VCaP (cell line): ENCODE measurements at regions not wholly inside any gene's neighbourhood (a gene's known extent, or its start where the extent isn't known, plus 50 kb on each side); places are given as distances from the start of the nearest gene placed in this dataset.

Experiments used
- H3K27ac ChIP-seq: fragments of 450-650 bp; 2 replicates; pipeline ENCODE4 v1.5.1; 2017
- TF ChIP-seq, protein P1 (sequence below): fragments of 450-650 bp; conservative IDR thresholded peaks from 2 replicates; pipeline ENCODE4 v1.5.1; 2017; ENCODE audit warnings: mild to moderate bottlenecking, moderate library complexity

DNA sequence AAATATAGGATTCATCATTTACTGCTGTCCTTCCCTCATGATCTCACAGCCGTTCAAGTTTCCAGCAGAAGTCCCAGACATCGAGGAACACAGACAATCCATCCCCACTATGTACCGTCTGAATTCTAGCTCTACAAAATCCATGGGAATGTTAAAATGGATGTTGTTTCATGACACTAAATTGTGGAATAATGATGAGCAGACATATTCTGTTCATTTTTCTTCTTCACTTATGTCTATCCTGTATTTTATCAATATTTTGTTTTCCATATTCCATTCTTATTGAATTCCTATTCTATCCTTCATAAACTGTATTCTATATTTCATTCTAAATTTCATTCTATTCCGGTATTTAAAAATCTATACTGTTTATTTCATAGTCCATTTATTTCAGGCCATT is 71.8 kb downstream of the NUDT10 start:
- TF ChIP-seq, protein P1, sequence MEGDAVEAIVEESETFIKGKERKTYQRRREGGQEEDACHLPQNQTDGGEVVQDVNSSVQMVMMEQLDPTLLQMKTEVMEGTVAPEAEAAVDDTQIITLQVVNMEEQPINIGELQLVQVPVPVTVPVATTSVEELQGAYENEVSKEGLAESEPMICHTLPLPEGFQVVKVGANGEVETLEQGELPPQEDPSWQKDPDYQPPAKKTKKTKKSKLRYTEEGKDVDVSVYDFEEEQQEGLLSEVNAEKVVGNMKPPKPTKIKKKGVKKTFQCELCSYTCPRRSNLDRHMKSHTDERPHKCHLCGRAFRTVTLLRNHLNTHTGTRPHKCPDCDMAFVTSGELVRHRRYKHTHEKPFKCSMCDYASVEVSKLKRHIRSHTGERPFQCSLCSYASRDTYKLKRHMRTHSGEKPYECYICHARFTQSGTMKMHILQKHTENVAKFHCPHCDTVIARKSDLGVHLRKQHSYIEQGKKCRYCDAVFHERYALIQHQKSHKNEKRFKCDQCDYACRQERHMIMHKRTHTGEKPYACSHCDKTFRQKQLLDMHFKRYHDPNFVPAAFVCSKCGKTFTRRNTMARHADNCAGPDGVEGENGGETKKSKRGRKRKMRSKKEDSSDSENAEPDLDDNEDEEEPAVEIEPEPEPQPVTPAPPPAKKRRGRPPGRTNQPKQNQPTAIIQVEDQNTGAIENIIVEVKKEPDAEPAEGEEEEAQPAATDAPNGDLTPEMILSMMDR: no peak
- H3K27ac ChIP-seq: no peak overlapping the region

- TF ChIP-seq, protein P1: no peak
- no peak overlapping the region for H3K27ac ChIP-seq
Observed at GRCh38 chrX:51395810-51396728, 63.4 kb downstream of the NUDT10 start.

DNA sequence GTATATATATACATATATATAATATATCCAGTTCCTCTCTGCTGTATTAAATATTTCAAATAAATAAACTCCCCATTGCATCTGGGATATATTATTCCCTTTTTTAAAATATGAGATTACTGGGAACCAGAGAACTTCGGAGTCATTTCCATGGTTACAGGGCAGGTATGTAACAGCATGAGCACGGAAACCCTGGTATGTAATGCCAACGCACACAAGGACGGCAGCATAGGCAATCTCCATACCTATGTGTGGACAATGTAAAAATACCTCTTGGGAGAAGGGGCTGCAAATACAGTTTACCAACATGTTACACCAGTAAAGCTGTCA is 62.8 kb downstream of the NUDT10 start:
- H3K27ac ChIP-seq: no peak overlapping the region
- TF ChIP-seq, protein P1: no peak
